Right atrium auricular region (tissue), 2 donors: ENCODE measurements at regions not wholly inside any gene's neighbourhood (a gene's known extent, or its start where the extent isn't known, plus 50 kb on each side); places are given as distances from the start of the nearest gene placed in this dataset.

Source experiments
- DNase-seq: peaks from one replicate; pipeline ENCODE4 v3.0.0-alpha.2; 2019; ENCODE audit warnings: low spot score
- H3K27ac ChIP-seq, 2 donors: fragments of 200-600 bp; sonication (generic); 1 replicate in 1 of 2; 2 replicates in 1 of 2; pipeline ENCODE4 v1.5.1; 2016 to 2019
- H3K27me3 ChIP-seq, 2 donors: fragments of 200-600 bp; sonication (generic); one replicate each; pipeline versions ENCODE4 v1.5.1 to v1.6.0; 2017 to 2019
- H3K36me3 ChIP-seq: fragments of 200-600 bp; sonication (generic); one replicate; pipeline ENCODE4 v1.5.1; 2016
- H3K4me1 ChIP-seq, 2 donors: fragments of 200-600 bp; sonication (generic); one replicate each; pipeline versions ENCODE4 v1.5.1 to v1.6.0; 2017 to 2019
- H3K4me3 ChIP-seq, 2 donors: fragments of 200-600 bp; sonication (generic); 1 replicate in 1 of 2; 2 replicates in 1 of 2; pipeline ENCODE4 v1.5.1; 2017 to 2019; ENCODE audit warnings: mild to moderate bottlenecking in 1 of 2, moderate library complexity in 1 of 2
- H3K9me3 ChIP-seq, 2 donors: fragments of 200-600 bp; sonication (generic); one replicate each; pipeline ENCODE4 v1.5.1; 2019
- CTCF ChIP-seq, 2 donors: fragments of 200-600 bp; sonication (generic); IDR thresholded peaks; one replicate each; pipeline ENCODE4 v1.5.1; 2019; ENCODE audit warnings: antibody characterized with exemption in 2 of 2

GRCh38 chr2:129062146-129062912, 743.7 kb upstream of the HS6ST1 start:
- Histone ChIP-seq H3K27me3 (no peaks in the 10 kb centered on the region), H3K4me1 (no peaks in the 10 kb centered on the region), H3K4me3 (no peak overlapping the region), H3K9me3 (no peaks in the 10 kb centered on the region), H3K27ac (no peak overlapping the region), H3K36me3 (no peaks in the 10 kb centered on the region)
- no peak for TF ChIP-seq CTCF (IDR thresholded peaks at IDR 0.05)
- no peak for DNase-seq

GRCh38 chr2:129067070-129067469, 748.4 kb upstream of the HS6ST1 start:
- no peak overlapping the region for H3K27ac ChIP-seq
- no peaks in the 10 kb centered on the region for H3K36me3 ChIP-seq
- H3K4me3 ChIP-seq: no peak overlapping the region
- no peaks in the 10 kb centered on the region for H3K27me3 ChIP-seq
- no peak for DNase-seq
- H3K9me3 ChIP-seq: no peaks in the 10 kb centered on the region
- H3K4me1 ChIP-seq: no peaks in the 10 kb centered on the region
- TF ChIP-seq CTCF (IDR thresholded peaks at IDR 0.05): no peak

GRCh38 chr2:129067953-129068352, 749.3 kb upstream of the HS6ST1 start:
- Histone ChIP-seq H3K4me3 (no peak overlapping the region), H3K4me1 (no peaks in the 10 kb centered on the region), H3K27me3 (no peaks in the 10 kb centered on the region), H3K27ac (no peak overlapping the region), H3K36me3 (no peaks in the 10 kb centered on the region), H3K9me3 (no peaks in the 10 kb centered on the region)
- no peak for DNase-seq
- TF ChIP-seq CTCF (IDR thresholded peaks at IDR 0.05): no peak

- Histone ChIP-seq H3K27ac (no peak overlapping the region), H3K36me3 (no peaks in the 10 kb centered on the region), H3K27me3 (no peaks in the 10 kb centered on the region), H3K9me3 (no peaks in the 10 kb centered on the region), H3K4me3 (no peak overlapping the region), H3K4me1 (no peaks in the 10 kb centered on the region)
- no peak for TF ChIP-seq CTCF (IDR thresholded peaks at IDR 0.05)
- no peak for DNase-seq
Observed at GRCh38 chr2:129068543-129068942, 749.9 kb upstream of the HS6ST1 start.

GRCh38 chr2:129069875-129070594, 751.4 kb upstream of the HS6ST1 start:
- DNase-seq: no peak
- no peak overlapping the region for H3K27ac ChIP-seq
- H3K36me3 ChIP-seq: no peaks in the 10 kb centered on the region
- no peaks in the 10 kb centered on the region for H3K9me3 ChIP-seq
- no peak overlapping the region for H3K4me3 ChIP-seq
- no peaks in the 10 kb centered on the region for H3K4me1 ChIP-seq
- H3K27me3 ChIP-seq: no peaks in the 10 kb centered on the region
- TF ChIP-seq CTCF (IDR thresholded peaks at IDR 0.05): no peak
